Subcutaneous abdominal adipose tissue (tissue), 5 donors: ENCODE measurements at regions not wholly inside any gene's neighbourhood (a gene's known extent, or its start where the extent isn't known, plus 50 kb on each side); places are given as distances from the start of the nearest gene placed in this dataset.

Experiments used
- H3K27ac ChIP-seq: one replicate; pipeline ENCODE4 v1.7.0; 2013; ENCODE audit warnings: low read depth, mild to moderate bottlenecking, inconsistent platforms, low read length, moderate library complexity
- H3K27me3 ChIP-seq, 5 donors: one replicate each; pipeline ENCODE4 v1.7.0; 2013; ENCODE audit warnings: low read length in 5 of 5, inconsistent platforms in 1 of 5; ENCODE audit not compliant: control insufficient read depth in 5 of 5, insufficient read depth in 4 of 5
- H3K36me3 ChIP-seq, 5 donors: one replicate each; pipeline ENCODE4 v1.7.0; 2013; ENCODE audit warnings: low read length in 5 of 5; ENCODE audit not compliant: control insufficient read depth in 5 of 5, insufficient read depth in 5 of 5
- H3K4me1 ChIP-seq, 5 donors: one replicate each; pipeline ENCODE4 v1.7.0; 2013; ENCODE audit warnings: low read length in 5 of 5, mild to moderate bottlenecking in 3 of 5, moderate library complexity in 1 of 5; ENCODE audit not compliant: control insufficient read depth in 5 of 5, insufficient read depth in 5 of 5
- H3K4me3 ChIP-seq, 5 donors: one replicate each; pipeline ENCODE4 v1.7.0; 2013; ENCODE audit warnings: low read length in 5 of 5, low read depth in 1 of 5
- H3K9ac ChIP-seq, 5 donors: one replicate each; pipeline ENCODE4 v1.7.0; 2013; ENCODE audit warnings: low read length in 5 of 5, mild to moderate bottlenecking in 4 of 5, moderate library complexity in 3 of 5
- H3K9me3 ChIP-seq, 5 donors: one replicate each; pipeline ENCODE4 v1.7.0; 2013; ENCODE audit warnings: low read length in 5 of 5; ENCODE audit not compliant: control insufficient read depth in 5 of 5
- donor health status: healthy.
- donor health status: healthy.
- donor health status: healthy.
- donor health status: healthy.
- donor health status: healthy.

GRCh38 chr9:89837162-89837933, 232.5 kb downstream of the GADD45G start:
- no peak overlapping the region for H3K9ac ChIP-seq
- H3K4me1 ChIP-seq: peaks cover 0 to 7% (median 0%) of the 10 kb centered on the region in 5 donors
- H3K27me3 ChIP-seq: no peaks in the 10 kb centered on the region
- peaks cover 0 to 3% (median 0%) of the 10 kb centered on the region in 5 donors for H3K9me3 ChIP-seq
- H3K36me3 ChIP-seq: no peaks in the 10 kb centered on the region
- H3K4me3 ChIP-seq: no peak overlapping the region
- no peak overlapping the region for H3K27ac ChIP-seq

GRCh38 chr9:89837934-89838310, 233.1 kb downstream of the GADD45G start:
- Histone ChIP-seq H3K9me3 (no peaks in the 10 kb centered on the region), H3K36me3 (no peaks in the 10 kb centered on the region), H3K27me3 (no peaks in the 10 kb centered on the region), H3K4me1 (peaks cover 0 to 9% (median 0%) of the 10 kb centered on the region in 5 donors), H3K9ac (no peak overlapping the region), H3K27ac (no peak overlapping the region), H3K4me3 (no peak overlapping the region)

GRCh38 chr9:89838621-89839020, 233.8 kb downstream of the GADD45G start:
- H3K27me3 ChIP-seq: no peaks in the 10 kb centered on the region
- no peaks in the 10 kb centered on the region for H3K9me3 ChIP-seq
- no peak overlapping the region for H3K4me3 ChIP-seq
- H3K27ac ChIP-seq: no peak overlapping the region
- no peak overlapping the region for H3K9ac ChIP-seq
- peaks cover 0 to 9% (median 3%) of the 10 kb centered on the region in 5 donors for H3K4me1 ChIP-seq
- no peaks in the 10 kb centered on the region for H3K36me3 ChIP-seq

- H3K4me1 ChIP-seq: peaks cover 0 to 9% (median 7%) of the 10 kb centered on the region in 5 donors
- H3K36me3 ChIP-seq: no peaks in the 10 kb centered on the region
- no peak overlapping the region for H3K27ac ChIP-seq
These were observed 234.6 kb downstream of the GADD45G start for GRCh38 chr9:89839449-89839848.

GRCh38 chr9:89839952-89840351, 235.1 kb downstream of the GADD45G start:
- H3K27me3 ChIP-seq: no peaks in the 10 kb centered on the region
- H3K4me1 ChIP-seq: peaks cover 0 to 9% (median 7%) of the 10 kb centered on the region in 5 donors
- no peaks in the 10 kb centered on the region for H3K9me3 ChIP-seq
- no peak overlapping the region for H3K4me3 ChIP-seq
- no peak overlapping the region for H3K27ac ChIP-seq
- no peaks in the 10 kb centered on the region for H3K36me3 ChIP-seq
- no peak overlapping the region for H3K9ac ChIP-seq

More at GRCh38 chr9:89839449-89839848, 234.6 kb downstream of the GADD45G start:
- Histone ChIP-seq H3K4me3 (no peak overlapping the region), H3K9ac (no peak overlapping the region), H3K27me3 (no peaks in the 10 kb centered on the region), H3K9me3 (no peaks in the 10 kb centered on the region)

- Histone ChIP-seq H3K27me3 (no peaks in the 10 kb centered on the region), H3K9me3 (no peaks in the 10 kb centered on the region), H3K4me1 (peaks cover 0 to 14% (median 7%) of the 10 kb centered on the region in 5 donors), H3K36me3 (no peaks in the 10 kb centered on the region), H3K9ac (no peak overlapping the region), H3K27ac (no peak overlapping the region), H3K4me3 (no peak overlapping the region)
These were observed 236.6 kb downstream of the GADD45G start for GRCh38 chr9:89841456-89841855.

DNA sequence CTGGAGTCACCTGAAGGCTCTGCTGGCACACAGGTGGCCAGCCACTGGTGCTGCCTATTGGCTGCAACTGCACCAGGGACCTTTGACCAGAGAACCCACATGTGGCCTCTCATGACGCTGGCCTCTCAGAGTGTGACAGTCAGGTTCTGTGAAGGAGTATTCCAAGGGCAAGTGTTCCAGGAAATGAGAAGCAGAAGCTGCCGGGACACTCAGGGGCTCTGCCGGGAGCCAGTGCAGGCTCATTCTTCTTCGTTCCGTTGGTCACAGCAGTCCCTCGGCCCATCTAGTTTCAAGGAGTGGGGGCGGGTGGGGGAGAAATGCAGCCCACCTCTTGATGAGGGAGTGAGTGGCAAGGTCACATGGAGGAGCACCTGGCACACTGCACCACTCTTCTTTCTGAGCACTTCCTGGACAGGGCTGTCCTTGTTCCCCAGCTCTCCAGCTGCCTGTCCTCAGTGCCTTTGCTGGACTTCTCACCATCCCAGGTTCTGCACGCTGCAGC, 237.5 kb downstream of the GADD45G start:
- no peaks in the 10 kb centered on the region for H3K27me3 ChIP-seq
- peaks cover 0 to 14% (median 7%) of the 10 kb centered on the region in 5 donors for H3K4me1 ChIP-seq
- H3K9ac ChIP-seq: no peak overlapping the region
- H3K4me3 ChIP-seq: no peak overlapping the region
- no peaks in the 10 kb centered on the region for H3K36me3 ChIP-seq
- H3K9me3 ChIP-seq: no peaks in the 10 kb centered on the region
- H3K27ac ChIP-seq: no peak overlapping the region

DNA sequence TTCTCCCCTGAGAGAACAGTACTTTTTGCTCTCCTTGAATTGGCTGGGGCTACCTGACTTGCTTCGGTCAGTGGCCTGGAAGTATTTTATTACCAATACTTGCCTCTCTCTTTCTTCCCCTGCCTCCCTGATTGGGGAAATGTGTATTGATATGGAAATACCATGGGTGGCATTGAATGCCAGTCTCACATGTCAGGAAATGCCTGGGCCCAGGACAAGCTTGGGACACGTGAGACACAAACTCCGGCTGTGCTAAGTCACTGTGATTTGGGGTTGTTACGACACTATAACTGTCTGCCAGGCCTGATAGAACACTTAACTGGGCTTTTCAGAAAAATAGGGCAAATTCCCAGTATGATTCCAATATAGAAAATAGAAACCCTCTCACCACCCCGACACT, 238.3 kb downstream of the GADD45G start:
- no peak overlapping the region for H3K27ac ChIP-seq
- H3K4me3 ChIP-seq: no peak overlapping the region

GRCh38 chr9:89843591-89843990, 238.8 kb downstream of the GADD45G start:
- Histone ChIP-seq H3K27me3 (no peaks in the 10 kb centered on the region), H3K9ac (no peak overlapping the region), H3K4me1 (peaks cover 0 to 14% (median 7%) of the 10 kb centered on the region in 5 donors), H3K9me3 (no peaks in the 10 kb centered on the region), H3K36me3 (no peaks in the 10 kb centered on the region), H3K27ac (no peak overlapping the region), H3K4me3 (no peak overlapping the region)

More for the DNA sequence above, 238.3 kb downstream of the GADD45G start:
- Histone ChIP-seq H3K9ac (no peak overlapping the region), H3K36me3 (no peaks in the 10 kb centered on the region), H3K27me3 (no peaks in the 10 kb centered on the region), H3K4me1 (peaks cover 0 to 14% (median 7%) of the 10 kb centered on the region in 5 donors), H3K9me3 (no peaks in the 10 kb centered on the region)

DNA sequence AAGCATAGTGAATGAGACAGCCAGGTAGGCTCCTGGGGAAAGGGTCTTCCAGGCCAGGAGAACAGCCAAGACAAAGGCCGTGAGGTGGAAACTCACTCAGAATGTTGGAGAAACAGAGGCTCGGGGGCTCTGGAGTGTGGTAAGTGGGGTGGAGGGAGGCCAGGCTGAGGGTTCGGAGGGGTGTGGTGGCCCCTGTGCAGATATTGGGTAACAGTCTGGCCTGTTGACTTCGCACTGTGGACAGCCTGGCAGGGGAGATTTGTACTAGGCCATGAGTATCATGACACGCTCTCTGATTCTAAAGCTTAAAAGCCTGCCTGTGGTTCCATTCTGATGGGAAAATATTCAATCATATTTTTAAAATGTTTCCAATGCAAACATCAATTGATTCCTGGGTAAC, 239.3 kb downstream of the GADD45G start:
- Histone ChIP-seq H3K9ac (no peak overlapping the region), H3K4me1 (peaks cover 0 to 14% (median 7%) of the 10 kb centered on the region in 5 donors), H3K9me3 (peaks cover 0 to 5% (median 0%) of the 10 kb centered on the region in 5 donors), H3K4me3 (no peak overlapping the region), H3K27ac (no peak overlapping the region), H3K27me3 (no peaks in the 10 kb centered on the region), H3K36me3 (no peaks in the 10 kb centered on the region)
